K562 (cell line): ENCODE measurements at regions not wholly inside any gene's neighbourhood (a gene's known extent, or its start where the extent isn't known, plus 50 kb on each side); places are given as distances from the start of the nearest gene placed in this dataset.

Experiments
- CHD4 ChIP-seq: fragments of 200-600 bp; sonication (generic); IDR thresholded peaks from 3 replicates; pipeline ENCODE4 v1.6.1; 2012; ENCODE audit warnings: low read depth, mild to moderate bottlenecking, mixed read lengths, low read length, inconsistent platforms; ENCODE audit not compliant: insufficient read depth, insufficient replicate concordance, poor library complexity, severe bottlenecking
- NR2C1 ChIP-seq, 2 experiments: fragments of 450-650 bp; IDR thresholded peaks; 2 replicates each; pipeline ENCODE4 v1.6.1; 2017; ENCODE audit warnings: mild to moderate bottlenecking in 2 of 2, antibody characterized with exemption in 1 of 2, inconsistent platforms in 1 of 2, missing compliant biosample characterization in 1 of 2, missing genetic modification characterization in 1 of 2
- POU5F1 ChIP-seq: fragments of 150-350 bp; IDR thresholded peaks from 2 replicates; pipeline ENCODE4 v1.6.1; 2014; ENCODE audit warnings: borderline replicate concordance, low read length, low read depth, mild to moderate bottlenecking; ENCODE audit not compliant: partially characterized antibody
- RBM17 ChIP-seq: fragments of 200-400 bp; formaldehyde crosslinking; IDR thresholded peaks from 2 replicates; pipeline ENCODE4 v1.6.1; 2017; ENCODE audit warnings: low read depth, mild to moderate bottlenecking, low read length, borderline replicate concordance
- RUNX1 ChIP-seq: sonication (generic); IDR thresholded peaks from 2 replicates; pipeline ENCODE4 v1.6.1; 2016; ENCODE audit warnings: antibody characterized with exemption, low read depth
- TF ChIP-seq, protein P1 (sequence below): fragments of 450-650 bp; IDR thresholded peaks from 2 replicates; pipeline ENCODE4 v1.6.1; 2017; ENCODE audit warnings: antibody characterized with exemption
- TF ChIP-seq, protein P2 (sequence below): fragments of 250-450 bp; sonication (Bioruptor Pico); IDR thresholded peaks from 2 replicates; pipeline ENCODE4 v1.4.0; 2020; ENCODE audit warnings: borderline replicate concordance

DNA sequence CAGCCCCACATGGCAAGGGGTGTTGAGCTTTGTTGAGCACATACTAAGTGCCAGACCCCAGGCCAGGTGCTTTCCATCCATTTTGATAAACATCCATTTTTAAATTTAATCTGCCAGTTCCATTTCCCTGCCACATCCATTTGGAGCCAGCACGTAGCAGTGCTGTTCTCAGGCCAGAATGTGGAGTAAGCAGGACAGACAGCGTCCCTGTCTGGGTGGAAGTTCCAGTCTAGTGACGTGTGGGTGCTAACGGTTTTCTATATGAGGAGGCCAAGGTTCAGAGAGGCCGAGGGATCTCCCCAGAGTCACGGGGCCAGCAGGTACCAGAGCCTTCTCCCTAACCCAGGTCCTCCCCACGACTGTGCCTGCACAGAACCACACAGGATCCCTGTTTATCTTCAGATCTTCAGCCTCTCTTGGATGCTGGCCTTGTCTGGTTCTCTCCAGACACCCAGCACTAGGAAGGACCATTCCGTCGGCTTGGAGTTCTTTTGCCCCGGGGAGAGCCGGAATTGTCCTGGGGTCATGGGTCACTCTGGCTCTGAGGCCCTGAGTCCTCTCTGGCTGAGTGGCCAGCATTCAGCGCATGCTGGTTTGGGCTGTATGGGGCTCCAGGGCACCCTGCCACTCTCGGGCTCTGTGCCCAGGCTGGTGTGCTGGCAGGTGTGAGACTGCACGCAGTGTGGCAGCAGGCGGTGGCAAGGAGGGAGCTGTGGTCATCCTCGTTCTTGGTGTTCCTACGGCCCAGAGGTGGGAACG is 63.6 kb upstream of the PPARA start (continued):
- TF ChIP-seq, protein P1, sequence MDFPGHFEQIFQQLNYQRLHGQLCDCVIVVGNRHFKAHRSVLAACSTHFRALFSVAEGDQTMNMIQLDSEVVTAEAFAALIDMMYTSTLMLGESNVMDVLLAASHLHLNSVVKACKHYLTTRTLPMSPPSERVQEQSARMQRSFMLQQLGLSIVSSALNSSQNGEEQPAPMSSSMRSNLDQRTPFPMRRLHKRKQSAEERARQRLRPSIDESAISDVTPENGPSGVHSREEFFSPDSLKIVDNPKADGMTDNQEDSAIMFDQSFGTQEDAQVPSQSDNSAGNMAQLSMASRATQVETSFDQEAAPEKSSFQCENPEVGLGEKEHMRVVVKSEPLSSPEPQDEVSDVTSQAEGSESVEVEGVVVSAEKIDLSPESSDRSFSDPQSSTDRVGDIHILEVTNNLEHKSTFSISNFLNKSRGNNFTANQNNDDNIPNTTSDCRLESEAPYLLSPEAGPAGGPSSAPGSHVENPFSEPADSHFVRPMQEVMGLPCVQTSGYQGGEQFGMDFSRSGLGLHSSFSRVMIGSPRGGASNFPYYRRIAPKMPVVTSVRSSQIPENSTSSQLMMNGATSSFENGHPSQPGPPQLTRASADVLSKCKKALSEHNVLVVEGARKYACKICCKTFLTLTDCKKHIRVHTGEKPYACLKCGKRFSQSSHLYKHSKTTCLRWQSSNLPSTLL = no peak
- TF ChIP-seq RUNX1 (no peak), RBM17 (no peak), NR2C1 (IDR thresholded peaks at IDR 0.05) (peak; percentile 31; the same call in 1 of the 2 replicates), NR2C1 (tag; IDR thresholded peaks at IDR 0.05) (peak; percentile 24; the same call in 1 of the 2 replicates), POU5F1 (no peak), CHD4 (no peak)
- TF ChIP-seq, protein P2, sequence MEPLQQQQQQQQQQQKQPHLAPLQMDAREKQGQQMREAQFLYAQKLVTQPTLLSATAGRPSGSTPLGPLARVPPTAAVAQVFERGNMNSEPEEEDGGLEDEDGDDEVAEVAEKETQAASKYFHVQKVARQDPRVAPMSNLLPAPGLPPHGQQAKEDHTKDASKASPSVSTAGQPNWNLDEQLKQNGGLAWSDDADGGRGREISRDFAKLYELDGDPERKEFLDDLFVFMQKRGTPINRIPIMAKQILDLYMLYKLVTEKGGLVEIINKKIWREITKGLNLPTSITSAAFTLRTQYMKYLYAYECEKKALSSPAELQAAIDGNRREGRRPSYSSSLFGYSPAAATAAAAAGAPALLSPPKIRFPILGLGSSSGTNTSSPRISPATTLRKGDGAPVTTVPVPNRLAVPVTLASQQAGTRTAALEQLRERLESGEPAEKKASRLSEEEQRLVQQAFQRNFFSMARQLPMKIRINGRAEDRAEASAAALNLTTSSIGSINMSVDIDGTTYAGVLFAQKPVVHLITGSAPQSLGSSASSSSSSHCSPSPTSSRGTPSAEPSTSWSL = no peak
